Stimulated activated memory B cell treated with anti-CD40 and anti-IgM and Interleukin-4, amounts not matched to agents 10 μg/mL and 1 μg/mL and 100 μg/mL, for 72 hours (primary cell): ENCODE measurements at regions not wholly inside any gene's neighbourhood (a gene's known extent, or its start where the extent isn't known, plus 50 kb on each side); places are given as distances from the start of the nearest gene placed in this dataset.

Experiments
- ATAC-seq: fragments of 150-1000 bp; cut with Tn5 transposase; 2 replicates; pipeline ENCODE4 v1.10.0; 2021
- H3K27ac Mint-ChIP-seq: one replicate; pipeline ENCODE4 v1.8.0; 2022; ENCODE audit warnings: mild to moderate bottlenecking, mixed read lengths
- H3K27me3 Mint-ChIP-seq: one replicate; pipeline ENCODE4 v1.8.0; 2022; ENCODE audit warnings: mixed read lengths
- H3K36me3 Mint-ChIP-seq: one replicate; pipeline ENCODE4 v1.8.0; 2022; ENCODE audit warnings: mixed read lengths
- H3K4me1 Mint-ChIP-seq: one replicate; pipeline ENCODE4 v1.8.0; 2022; ENCODE audit warnings: mixed read lengths
- H3K4me3 Mint-ChIP-seq: one replicate; pipeline ENCODE4 v1.8.0; 2022; ENCODE audit warnings: mild to moderate bottlenecking, moderate library complexity, mixed read lengths
- H3K9me3 Mint-ChIP-seq: one replicate; pipeline ENCODE4 v1.8.0; 2022; ENCODE audit warnings: mixed read lengths

DNA sequence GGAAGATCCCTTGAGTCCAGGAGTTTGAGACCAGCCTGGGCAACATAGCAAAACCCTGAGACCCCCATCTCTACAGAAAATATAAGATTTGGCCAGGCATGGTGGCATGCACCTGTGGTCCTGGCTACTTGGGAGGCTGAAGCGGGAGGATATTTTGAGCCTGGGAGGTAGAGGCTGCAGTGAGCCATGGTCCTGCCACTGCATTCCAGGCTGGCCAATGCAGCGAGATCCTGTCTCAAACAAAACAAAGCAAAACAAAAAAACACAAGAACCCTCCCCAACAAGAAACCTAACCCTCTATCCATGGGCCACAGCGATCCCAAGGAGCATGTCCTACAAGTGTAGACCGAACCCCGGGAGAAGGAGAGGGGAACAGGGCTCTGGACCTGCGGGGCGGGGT is 133.3 kb downstream of the MGAT5B start:
- Mint-ChIP-seq H3K9me3 (no peaks in the 10 kb centered on the region), H3K36me3 (no peaks in the 10 kb centered on the region), H3K4me1 (peaks cover 24% of the 10 kb centered on the region), H3K27me3 (peaks cover 44% of the 10 kb centered on the region), H3K27ac (no peak overlapping the region), H3K4me3 (no peak overlapping the region)
- ATAC-seq: no peak

DNA sequence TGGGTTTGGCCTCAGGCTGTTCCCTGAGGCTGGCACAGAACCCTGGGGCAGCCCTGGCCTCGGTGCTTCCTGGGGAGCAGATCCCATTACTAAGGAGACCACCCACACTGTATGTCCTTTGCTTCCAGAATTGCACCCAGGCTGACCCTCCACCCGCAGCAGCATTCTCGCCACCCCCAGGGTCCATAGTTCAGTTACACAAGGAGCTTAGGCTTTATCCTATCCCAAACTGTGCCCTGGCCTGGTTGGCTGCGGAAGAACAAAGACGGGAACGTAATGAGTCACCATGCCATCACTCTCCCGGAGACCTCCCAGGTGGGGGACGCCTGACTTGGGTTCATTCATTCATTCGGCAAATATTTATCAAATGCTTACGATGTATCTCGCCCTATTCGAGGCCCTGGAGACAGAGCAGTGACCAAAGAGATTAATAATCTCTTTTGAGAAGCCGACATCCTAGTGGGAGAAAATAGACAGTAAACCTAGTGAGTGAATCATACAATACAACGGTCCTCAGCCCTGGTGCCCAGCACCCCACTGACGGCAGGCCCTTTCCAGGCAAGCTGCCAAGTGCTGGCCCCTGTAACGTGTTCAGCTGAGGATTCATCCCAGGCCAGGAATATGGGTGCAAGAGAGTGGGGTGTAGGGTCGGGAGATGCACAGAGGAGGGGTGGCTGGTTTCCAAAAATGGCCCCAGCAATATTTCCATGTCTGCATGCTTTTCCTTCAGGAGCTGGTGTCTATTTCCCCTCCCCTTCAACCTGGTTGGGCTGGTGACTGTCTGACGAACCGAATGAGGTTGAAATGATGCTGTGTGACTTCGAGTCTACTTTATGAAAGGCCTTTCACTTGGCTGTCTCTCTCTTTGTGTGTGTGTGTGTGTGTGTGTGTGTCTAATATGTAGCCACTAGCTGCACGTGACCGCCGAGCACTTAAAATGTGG is 134.2 kb downstream of the MGAT5B start:
- Mint-ChIP-seq H3K36me3 (no peaks in the 10 kb centered on the region), H3K4me1 (peaks cover 18% of the 10 kb centered on the region), H3K27ac (no peak overlapping the region), H3K9me3 (no peaks in the 10 kb centered on the region), H3K27me3 (peaks cover 44% of the 10 kb centered on the region), H3K4me3 (no peak overlapping the region)
- ATAC-seq: no peak

DNA sequence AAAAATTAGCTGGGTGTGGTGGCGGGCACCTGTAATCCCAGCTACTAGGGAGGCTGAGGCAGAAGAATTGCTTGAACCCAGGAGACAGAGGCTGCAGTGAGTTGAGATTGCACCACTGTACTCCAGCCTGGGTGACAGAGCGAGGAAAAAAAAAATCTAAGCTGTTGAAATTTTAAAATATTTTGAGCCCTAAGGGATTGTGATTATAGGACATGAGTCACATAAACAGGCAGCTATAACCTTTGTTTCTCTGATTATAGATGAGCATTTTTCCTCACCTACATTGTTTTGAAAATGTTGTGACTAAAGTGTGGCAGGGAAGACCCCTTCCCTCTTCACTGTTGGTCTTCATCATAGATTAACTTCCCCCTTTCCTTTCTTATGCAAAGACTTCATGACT is 135.5 kb downstream of the MGAT5B start:
- Mint-ChIP-seq H3K4me3 (no peak overlapping the region), H3K4me1 (peaks cover 4% of the 10 kb centered on the region), H3K27me3 (peaks cover 50% of the 10 kb centered on the region), H3K9me3 (peaks cover 2% of the 10 kb centered on the region), H3K36me3 (no peaks in the 10 kb centered on the region), H3K27ac (no peak overlapping the region)
- no peak for ATAC-seq

DNA sequence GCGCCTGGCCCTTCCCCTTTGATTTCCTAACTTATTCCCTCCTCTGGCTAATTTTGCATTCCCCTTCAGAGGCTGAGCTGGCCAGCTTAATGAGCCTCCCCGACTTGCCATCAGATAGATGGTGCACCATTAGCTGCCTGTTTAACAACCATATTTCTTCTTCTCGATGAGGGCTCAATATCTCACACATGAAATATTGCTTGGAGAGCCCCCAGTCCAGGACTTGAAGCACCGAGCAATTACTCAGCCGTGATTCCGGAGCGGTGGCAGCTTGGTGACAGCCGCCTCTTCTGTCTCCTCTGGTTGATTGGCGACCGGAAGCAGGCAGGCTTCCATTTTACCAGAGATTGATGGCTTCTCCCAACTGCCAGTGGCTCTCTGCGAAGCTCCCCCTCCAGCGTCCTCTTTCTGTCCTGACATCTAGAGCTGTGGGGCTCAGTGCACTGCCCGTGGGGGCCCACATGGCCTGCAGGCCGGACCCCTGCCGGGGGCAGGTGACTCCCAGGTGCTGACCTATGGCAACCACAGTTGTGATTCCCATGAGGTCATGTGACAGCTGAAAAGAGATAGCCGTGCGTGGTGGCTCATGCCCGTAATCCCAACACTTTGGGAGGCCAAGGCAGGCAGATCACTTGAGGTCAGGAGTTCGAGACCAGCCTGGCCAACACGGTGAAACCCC is 133.7 kb upstream of the SEC14L1 start:
- no peak for ATAC-seq
- Mint-ChIP-seq H3K27me3 (peaks cover 63% of the 10 kb centered on the region), H3K4me3 (no peak overlapping the region), H3K27ac (no peak overlapping the region), H3K4me1 (no peaks in the 10 kb centered on the region), H3K9me3 (peaks cover 10% of the 10 kb centered on the region), H3K36me3 (peaks cover 6% of the 10 kb centered on the region)

GRCh38 chr17:77009877-77010276 is 130.9 kb upstream of the SEC14L1 start:
- ATAC-seq: no peak
- Mint-ChIP-seq H3K4me3 (no peak overlapping the region), H3K4me1 (no peaks in the 10 kb centered on the region), H3K9me3 (peaks cover 10% of the 10 kb centered on the region), H3K27me3 (peaks cover 63% of the 10 kb centered on the region), H3K36me3 (peaks cover 6% of the 10 kb centered on the region), H3K27ac (no peak overlapping the region)

DNA sequence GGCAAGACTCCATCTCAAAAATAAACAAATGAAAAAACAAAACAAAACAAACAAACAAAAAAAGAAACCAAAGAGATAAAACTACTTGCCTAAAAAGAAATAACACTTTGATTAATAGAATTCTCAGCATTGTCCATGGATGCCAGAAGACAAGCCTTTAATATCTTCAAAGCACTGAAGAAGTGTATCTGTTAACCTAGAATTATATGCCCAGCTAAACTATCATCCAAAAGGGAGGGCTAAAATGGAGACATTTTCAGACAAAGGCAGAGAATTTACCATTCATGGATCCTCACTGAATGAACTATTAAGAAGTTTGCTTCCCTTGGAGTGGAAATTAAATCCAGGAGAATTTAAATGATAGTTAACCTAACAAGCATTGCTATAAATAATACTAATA is 130.1 kb upstream of the SEC14L1 start:
- no peak for ATAC-seq
- Mint-ChIP-seq H3K4me1 (no peaks in the 10 kb centered on the region), H3K9me3 (peaks cover 10% of the 10 kb centered on the region), H3K4me3 (no peak overlapping the region), H3K36me3 (peaks cover 6% of the 10 kb centered on the region), H3K27ac (no peak overlapping the region), H3K27me3 (peaks cover 63% of the 10 kb centered on the region)

GRCh38 chr17:77011173-77012011 is 129.4 kb upstream of the SEC14L1 start:
- Mint-ChIP-seq H3K4me3 (no peak overlapping the region), H3K36me3 (peaks cover 6% of the 10 kb centered on the region), H3K9me3 (peaks cover 10% of the 10 kb centered on the region), H3K27ac (no peak overlapping the region), H3K27me3 (peaks cover 69% of the 10 kb centered on the region), H3K4me1 (no peaks in the 10 kb centered on the region)
- ATAC-seq: no peak

DNA sequence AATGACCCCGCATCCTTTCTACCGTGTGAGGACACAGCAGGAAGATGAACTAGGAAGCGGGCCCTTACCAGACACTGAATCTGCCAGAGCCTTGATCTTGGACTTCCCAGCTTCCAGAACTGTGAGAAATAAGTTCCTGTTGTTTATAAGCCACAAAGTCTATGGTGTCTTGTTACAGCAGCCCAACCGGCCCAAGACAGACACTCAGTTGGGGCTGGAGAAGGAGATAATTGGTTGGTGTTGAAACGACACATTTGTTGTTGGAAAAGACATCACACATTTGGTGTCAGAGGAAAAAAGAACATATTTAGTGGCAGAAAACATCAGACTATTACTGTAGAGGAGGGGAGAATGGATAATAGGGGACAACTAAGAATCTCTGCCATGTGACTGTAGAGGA is 122.3 kb upstream of the SEC14L1 start:
- Mint-ChIP-seq H3K4me1 (no peaks in the 10 kb centered on the region), H3K27ac (no peak overlapping the region), H3K4me3 (no peak overlapping the region), H3K9me3 (peaks cover 8% of the 10 kb centered on the region), H3K36me3 (no peaks in the 10 kb centered on the region), H3K27me3 (peaks cover 13% of the 10 kb centered on the region)
- no peak for ATAC-seq

DNA sequence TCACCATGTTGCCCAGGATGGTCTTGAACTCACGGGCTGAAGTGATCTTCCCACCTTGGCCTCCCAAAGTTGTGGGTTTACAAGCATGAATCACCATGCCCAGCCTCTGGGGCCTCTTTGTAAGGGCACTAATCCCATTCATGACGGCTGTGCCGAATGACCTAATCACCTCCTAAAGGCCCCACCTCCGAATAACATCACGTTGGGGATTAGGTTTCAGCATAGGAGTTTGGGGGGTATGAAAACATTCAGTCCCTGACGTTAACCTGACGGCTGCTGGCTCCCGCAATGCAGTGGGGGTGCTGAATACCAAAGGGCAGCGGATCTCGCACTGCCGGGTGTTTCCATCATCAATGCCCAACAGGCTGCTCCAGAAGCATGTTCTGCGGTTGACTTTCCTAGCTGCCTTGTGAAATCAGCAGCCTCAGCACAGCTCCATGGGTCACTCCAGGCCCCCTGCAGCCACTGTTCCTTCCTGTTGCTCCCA is 120.8 kb upstream of the SEC14L1 start:
- H3K4me3 Mint-ChIP-seq: no peak overlapping the region
- peaks cover 8% of the 10 kb centered on the region for H3K9me3 Mint-ChIP-seq
- H3K27ac Mint-ChIP-seq: no peak overlapping the region
- no peak for ATAC-seq
- H3K36me3 Mint-ChIP-seq: no peaks in the 10 kb centered on the region
- H3K27me3 Mint-ChIP-seq: peaks cover 7% of the 10 kb centered on the region
- no peaks in the 10 kb centered on the region for H3K4me1 Mint-ChIP-seq

DNA sequence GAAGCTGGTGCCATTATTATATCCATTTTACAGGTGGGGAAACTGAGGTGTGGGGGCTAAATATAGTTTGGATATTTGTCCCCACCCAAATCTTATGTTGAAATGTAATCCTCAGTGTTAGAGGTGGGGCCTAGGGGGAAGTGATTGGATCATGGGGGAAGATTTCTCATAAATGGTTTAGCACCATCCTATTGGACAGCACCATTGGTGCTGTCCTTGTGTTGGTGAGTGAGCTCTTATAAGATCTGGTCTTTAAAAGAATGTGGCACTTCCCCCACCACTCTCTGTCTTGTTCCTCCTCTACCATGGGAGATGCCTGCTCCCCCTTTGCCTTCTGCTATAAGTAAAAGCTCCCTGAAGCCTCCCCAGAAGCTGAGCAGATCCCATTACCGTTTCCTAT is 119.8 kb upstream of the SEC14L1 start:
- Mint-ChIP-seq H3K4me1 (no peaks in the 10 kb centered on the region), H3K27me3 (peaks cover 5% of the 10 kb centered on the region), H3K9me3 (peaks cover 8% of the 10 kb centered on the region), H3K4me3 (no peak overlapping the region), H3K27ac (no peak overlapping the region), H3K36me3 (no peaks in the 10 kb centered on the region)
- ATAC-seq: no peak

GRCh38 chr17:77022766-77023165 is 118.0 kb upstream of the SEC14L1 start:
- Mint-ChIP-seq H3K36me3 (no peaks in the 10 kb centered on the region), H3K9me3 (peaks cover 10% of the 10 kb centered on the region), H3K27ac (no peak overlapping the region), H3K4me1 (no peaks in the 10 kb centered on the region), H3K4me3 (no peak overlapping the region), H3K27me3 (no peaks in the 10 kb centered on the region)
- ATAC-seq: no peak

GRCh38 chr17:77025781-77026180 is 115.0 kb upstream of the SEC14L1 start:
- Mint-ChIP-seq H3K27me3 (peaks cover 1% of the 10 kb centered on the region), H3K27ac (no peak overlapping the region), H3K4me3 (no peak overlapping the region), H3K4me1 (no peaks in the 10 kb centered on the region), H3K36me3 (no peaks in the 10 kb centered on the region), H3K9me3 (peaks cover 10% of the 10 kb centered on the region)
- ATAC-seq: no peak

DNA sequence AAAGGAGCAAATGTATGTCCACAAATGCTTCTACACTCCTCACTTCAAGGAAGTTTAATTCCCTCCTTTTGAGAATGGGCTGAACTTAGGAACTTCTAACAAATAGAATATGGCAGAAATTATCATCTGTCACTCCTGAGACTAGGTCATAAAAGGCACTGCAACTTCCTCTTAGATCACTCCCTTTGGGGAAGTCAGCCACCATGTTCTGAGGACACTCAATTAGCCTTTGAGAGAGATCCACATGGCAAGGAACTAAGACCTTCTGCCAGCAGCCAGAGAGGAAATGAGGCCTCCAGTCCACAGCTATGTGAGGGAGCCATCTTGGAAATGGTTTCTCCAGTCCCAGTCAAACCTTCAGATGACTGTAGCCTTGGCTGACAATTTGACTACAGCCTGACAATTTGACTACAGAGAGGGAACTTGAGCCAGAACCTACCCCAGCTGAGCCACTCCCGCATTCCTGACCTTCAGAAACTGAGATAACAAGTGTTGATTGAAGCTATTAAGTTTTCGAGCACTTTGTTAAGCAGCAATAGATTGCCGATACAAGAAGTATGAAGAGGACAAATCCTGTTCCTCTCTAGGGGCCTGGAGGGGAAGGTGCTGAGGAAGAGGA is 113.4 kb upstream of the SEC14L1 start:
- H3K36me3 Mint-ChIP-seq: peaks cover 13% of the 10 kb centered on the region
- no peak for ATAC-seq
- no peak overlapping the region for H3K4me3 Mint-ChIP-seq
- H3K4me1 Mint-ChIP-seq: no peaks in the 10 kb centered on the region
- H3K27me3 Mint-ChIP-seq: peaks cover 17% of the 10 kb centered on the region
- H3K9me3 Mint-ChIP-seq: peaks cover 11% of the 10 kb centered on the region
- H3K27ac Mint-ChIP-seq: no peak overlapping the region

DNA sequence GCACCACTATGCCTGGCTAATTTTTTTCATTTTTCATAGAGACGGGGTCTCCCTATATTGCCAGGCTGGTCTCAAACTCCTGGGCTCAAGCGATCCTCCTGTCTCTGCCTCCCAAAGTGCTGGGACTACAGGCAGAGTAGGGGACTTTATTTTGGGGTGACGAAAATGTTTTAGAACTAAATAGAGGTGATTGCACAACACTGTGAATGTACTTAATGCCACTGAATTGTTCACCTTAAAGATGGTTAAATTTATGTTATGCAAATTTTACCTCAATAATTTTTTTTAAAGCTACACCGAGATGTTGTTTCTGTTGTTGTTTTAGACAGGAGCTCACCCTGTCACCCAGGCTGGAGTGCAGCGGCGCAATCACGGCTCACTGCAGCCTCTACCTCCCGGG is 111.9 kb upstream of the SEC14L1 start:
- H3K27ac Mint-ChIP-seq: no peak overlapping the region
- H3K9me3 Mint-ChIP-seq: peaks cover 13% of the 10 kb centered on the region
- ATAC-seq: no peak
- peaks cover 13% of the 10 kb centered on the region for H3K36me3 Mint-ChIP-seq
- H3K4me3 Mint-ChIP-seq: no peak overlapping the region
- H3K27me3 Mint-ChIP-seq: peaks cover 31% of the 10 kb centered on the region
- H3K4me1 Mint-ChIP-seq: no peaks in the 10 kb centered on the region

GRCh38 chr17:77032929-77033328 is 107.8 kb upstream of the SEC14L1 start:
- H3K4me1 Mint-ChIP-seq: peaks cover 19% of the 10 kb centered on the region
- H3K36me3 Mint-ChIP-seq: peaks cover 13% of the 10 kb centered on the region
- no peak for ATAC-seq
- H3K27ac Mint-ChIP-seq: no peak overlapping the region
- H3K27me3 Mint-ChIP-seq: peaks cover 65% of the 10 kb centered on the region
- H3K9me3 Mint-ChIP-seq: peaks cover 10% of the 10 kb centered on the region
- H3K4me3 Mint-ChIP-seq: no peak overlapping the region
